ENCODE measurements at regions not wholly inside any gene's neighbourhood (a gene's known extent, or its start where the extent isn't known, plus 50 kb on each side); places are given as distances from the start of the nearest gene placed in this dataset.

GRCh38 chr15:59828861-59829260 is 139.7 kb upstream of the BNIP2 start:
- no peak for DNase-seq
- Histone ChIP-seq H3K9me3 (peaks cover 0 to 3% (median 0%) of the 10 kb centered on the region in 8 donors), H3K36me3 (no peaks in the 10 kb centered on the region), H3K4me3 (no peak overlapping the region), H3K4me1 (no peaks in the 10 kb centered on the region), H3K27me3 (replicated peaks in 1 of 7) (peaks cover 0 to 12% (median 0%) of the 10 kb centered on the region in 7 donors), H3K27ac (no peak overlapping the region)
- WGBS, 5 donors = 84 to 89% (median 85%) methylated on average over 14 to 15 of the region's 15 CpGs
- intact Hi-C loops (cut with DNase I; ENCODE audit: low total_unique reads) = no loop called here
- no peak for TF ChIP-seq POLR2AphosphoS5 (IDR thresholded peaks at IDR 0.05)
- TF ChIP-seq POLR2A (IDR thresholded peaks at IDR 0.05) = no peak
- TF ChIP-seq, protein P1, sequence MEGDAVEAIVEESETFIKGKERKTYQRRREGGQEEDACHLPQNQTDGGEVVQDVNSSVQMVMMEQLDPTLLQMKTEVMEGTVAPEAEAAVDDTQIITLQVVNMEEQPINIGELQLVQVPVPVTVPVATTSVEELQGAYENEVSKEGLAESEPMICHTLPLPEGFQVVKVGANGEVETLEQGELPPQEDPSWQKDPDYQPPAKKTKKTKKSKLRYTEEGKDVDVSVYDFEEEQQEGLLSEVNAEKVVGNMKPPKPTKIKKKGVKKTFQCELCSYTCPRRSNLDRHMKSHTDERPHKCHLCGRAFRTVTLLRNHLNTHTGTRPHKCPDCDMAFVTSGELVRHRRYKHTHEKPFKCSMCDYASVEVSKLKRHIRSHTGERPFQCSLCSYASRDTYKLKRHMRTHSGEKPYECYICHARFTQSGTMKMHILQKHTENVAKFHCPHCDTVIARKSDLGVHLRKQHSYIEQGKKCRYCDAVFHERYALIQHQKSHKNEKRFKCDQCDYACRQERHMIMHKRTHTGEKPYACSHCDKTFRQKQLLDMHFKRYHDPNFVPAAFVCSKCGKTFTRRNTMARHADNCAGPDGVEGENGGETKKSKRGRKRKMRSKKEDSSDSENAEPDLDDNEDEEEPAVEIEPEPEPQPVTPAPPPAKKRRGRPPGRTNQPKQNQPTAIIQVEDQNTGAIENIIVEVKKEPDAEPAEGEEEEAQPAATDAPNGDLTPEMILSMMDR (IDR thresholded peaks at IDR 0.05 in 8 of 11, conservative IDR thresholded peaks at IDR 0.05 in 3 of 11) = no peak

DNA sequence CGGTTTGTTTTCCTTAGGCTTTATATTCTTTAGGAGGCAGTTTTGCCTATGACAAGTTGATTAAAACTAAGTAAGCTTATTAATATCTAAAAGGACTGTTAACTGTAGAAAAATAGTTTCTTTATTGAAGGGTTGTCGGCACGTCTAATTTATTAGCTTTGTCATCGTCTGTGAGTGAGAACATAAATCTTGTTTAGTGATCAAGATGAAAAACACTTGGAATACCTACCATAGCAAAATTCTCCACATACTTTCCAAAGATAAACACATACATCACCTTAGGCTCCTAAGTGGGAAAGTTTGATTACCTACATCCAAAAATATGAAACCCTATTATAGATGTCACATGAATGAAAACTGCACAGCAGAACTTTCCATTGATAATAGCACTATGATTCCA is 139.1 kb upstream of the BNIP2 start:
- H3K27ac ChIP-seq = no peak overlapping the region
- no peak for DNase-seq
- H3K4me1 ChIP-seq = no peaks in the 10 kb centered on the region
- peaks cover 0 to 12% (median 0%) of the 10 kb centered on the region in 7 donors for H3K27me3 ChIP-seq (replicated peaks in 1 of 7)
- WGBS, 5 donors = 71 to 81% (median 74%) methylated on average over 4 of the region's 4 CpGs
- H3K4me3 ChIP-seq = no peak overlapping the region
- intact Hi-C loops (cut with DNase I; ENCODE audit: low total_unique reads) = no loop called here
- H3K9me3 ChIP-seq = peaks cover 0 to 8% (median 0%) of the 10 kb centered on the region in 8 donors
- TF ChIP-seq POLR2AphosphoS5 (IDR thresholded peaks at IDR 0.05) (no peak), POLR2A (IDR thresholded peaks at IDR 0.05) (no peak)
- TF ChIP-seq, protein P1 (IDR thresholded peaks at IDR 0.05 in 8 of 11, conservative IDR thresholded peaks at IDR 0.05 in 3 of 11) = no peak
- H3K36me3 ChIP-seq = no peaks in the 10 kb centered on the region

DNA sequence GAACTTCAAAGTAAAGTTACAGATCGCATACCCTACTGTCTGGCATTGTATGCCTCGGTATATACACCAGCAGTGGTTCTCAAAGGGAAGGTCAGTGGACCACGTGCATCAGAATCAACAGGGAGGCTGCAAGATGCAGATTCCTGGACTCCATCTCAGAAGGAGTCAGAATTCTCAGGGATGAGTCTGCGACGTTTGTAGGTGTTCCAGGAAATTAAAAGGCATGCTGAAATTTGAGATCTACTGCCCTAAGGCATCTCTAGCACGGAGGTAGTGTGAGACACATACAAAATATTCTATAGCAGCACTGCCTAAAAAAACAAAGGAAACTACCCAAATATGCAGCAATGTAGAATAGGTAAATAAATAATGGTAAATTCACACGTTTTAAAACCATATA is 136.8 kb upstream of the BNIP2 start:
- no peak overlapping the region for H3K27ac ChIP-seq
- H3K36me3 ChIP-seq = no peaks in the 10 kb centered on the region
- no peak for TF ChIP-seq POLR2AphosphoS5 (IDR thresholded peaks at IDR 0.05)
- WGBS, 5 donors = 53 to 78% (median 69%) methylated on average over 7 of the region's 7 CpGs
- H3K9me3 ChIP-seq = peaks cover 0 to 10% (median 0%) of the 10 kb centered on the region in 8 donors
- no peak for DNase-seq
- peaks cover 0 to 18% (median 0%) of the 10 kb centered on the region in 7 donors for H3K27me3 ChIP-seq (replicated peaks in 1 of 7)
- H3K4me1 ChIP-seq = no peaks in the 10 kb centered on the region
- intact Hi-C loops (cut with DNase I; ENCODE audit: low total_unique reads) = no loop called here
- H3K4me3 ChIP-seq = no peak overlapping the region

DNA sequence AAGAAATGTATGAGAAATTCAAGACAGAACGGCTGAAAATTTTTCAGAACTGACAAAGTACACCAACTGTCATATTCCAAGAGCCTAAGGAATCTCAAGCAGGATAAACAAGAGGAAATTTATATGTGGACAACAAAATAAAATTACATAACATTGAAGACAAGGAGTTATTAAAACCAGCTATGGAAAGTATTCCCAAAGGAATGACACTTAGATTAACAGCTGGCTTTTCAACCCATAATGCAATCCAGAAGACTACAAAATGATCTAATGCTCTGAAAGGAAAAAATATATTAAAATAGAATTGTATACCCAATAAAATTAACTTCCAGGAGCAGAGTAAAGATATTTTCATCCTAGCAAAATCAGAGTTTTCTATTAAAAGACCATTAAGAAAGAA is 132.2 kb upstream of the BNIP2 start:
- Histone ChIP-seq H3K27ac (no peak overlapping the region), H3K36me3 (no peaks in the 10 kb centered on the region), H3K4me3 (no peak overlapping the region), H3K4me1 (no peaks in the 10 kb centered on the region), H3K9me3 (peaks cover 0 to 10% (median 0%) of the 10 kb centered on the region in 8 donors), H3K27me3 (replicated peaks in 1 of 7) (peaks cover 0 to 33% (median 0%) of the 10 kb centered on the region in 7 donors)
- intact Hi-C loops (cut with DNase I; ENCODE audit: low total_unique reads) = no loop called here
- 77 to 90% (median 84%) methylated on average over 1 of the region's 1 CpG for WGBS, 5 donors
- DNase-seq = no peak
- TF ChIP-seq, protein P1 (IDR thresholded peaks at IDR 0.05 in 8 of 11, conservative IDR thresholded peaks at IDR 0.05 in 3 of 11) = no peak
- TF ChIP-seq POLR2A (IDR thresholded peaks at IDR 0.05) = no peak
- no peak for TF ChIP-seq POLR2AphosphoS5 (IDR thresholded peaks at IDR 0.05)

GRCh38 chr15:59819092-59819491 is 130.0 kb upstream of the BNIP2 start:
- H3K36me3 ChIP-seq = no peaks in the 10 kb centered on the region
- no peak overlapping the region for H3K4me3 ChIP-seq
- no peak overlapping the region for H3K27ac ChIP-seq
- peaks cover 0 to 37% (median 6%) of the 10 kb centered on the region in 7 donors for H3K27me3 ChIP-seq (replicated peaks in 1 of 7)
- 38 to 66% (median 47%) methylated on average over 4 of the region's 4 CpGs for WGBS, 5 donors
- H3K9me3 ChIP-seq = peaks cover 0 to 10% (median 0%) of the 10 kb centered on the region in 8 donors
- DNase-seq = no peak
- TF ChIP-seq, protein P1 (IDR thresholded peaks at IDR 0.05 in 8 of 11, conservative IDR thresholded peaks at IDR 0.05 in 3 of 11) = no peak
- no peak for TF ChIP-seq POLR2AphosphoS5 (IDR thresholded peaks at IDR 0.05)
- TF ChIP-seq POLR2A (IDR thresholded peaks at IDR 0.05) = no peak
- intact Hi-C loops (cut with DNase I; ENCODE audit: low total_unique reads) = no loop called here
- H3K4me1 ChIP-seq = no peaks in the 10 kb centered on the region

All from spleen (tissue), 11 donors.